ENCODE measurements at regions not wholly inside any gene's neighbourhood (a gene's known extent, or its start where the extent isn't known, plus 50 kb on each side); places are given as distances from the start of the nearest gene placed in this dataset.

- TF ChIP-seq CTCF (conservative IDR thresholded peaks at IDR 0.05 in 1 of 2, IDR thresholded peaks at IDR 0.05 in 1 of 2; ENCODE audit: low read depth in 1 of 2, low read length in 2 of 2) (no peak), EZH2 (IDR thresholded peaks at IDR 0.05; ENCODE audit: low read length, missing control alignments) (no peak)
Measured at GRCh38 chr2:117086943-117087250, 727.6 kb upstream of the DDX18 start.

Data from fibroblast of lung (primary cell).